Stimulated activated CD4-positive, alpha-beta T cell treated with anti-CD3 and anti-CD28 coated beads, TNF-alpha, amount 100 ng/mL, for 1 hour (primary cell): ENCODE measurements at regions not wholly inside any gene's neighbourhood (a gene's known extent, or its start where the extent isn't known, plus 50 kb on each side); places are given as distances from the start of the nearest gene placed in this dataset.
"Not testable (repeated sequence)": the region's sequence is repeated elsewhere in the genome, so short reads cannot be mapped to it uniquely, and the experiment has no call there.

Source experiments
- DNase-seq, 3 donors: peaks; one replicate each; pipeline ENCODE4 v3.0.0-alpha.2; 2020; ENCODE audit warnings: low read depth in 3 of 3, low spot score in 1 of 3

DNA sequence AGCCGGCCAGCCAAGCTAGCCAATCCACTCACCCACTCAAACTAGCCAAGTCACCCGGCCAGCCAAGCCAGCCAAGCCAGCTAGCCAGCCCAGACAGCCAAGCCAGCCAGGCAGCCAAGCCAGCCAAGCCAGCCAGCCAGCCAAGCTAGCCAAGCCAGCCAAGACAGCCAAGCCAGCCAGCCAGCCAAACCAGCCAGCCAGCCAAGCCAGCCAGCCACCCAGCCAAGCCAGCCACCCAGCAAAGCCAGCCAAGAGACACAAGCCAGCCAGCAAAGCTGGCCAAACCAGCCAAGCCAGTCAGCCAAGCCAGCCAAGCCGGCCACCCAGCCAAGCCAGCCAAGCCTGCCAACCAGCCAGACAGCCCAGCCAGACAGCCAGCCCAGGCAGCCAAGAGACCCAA lies 322.2 kb upstream of the PLGLB2 start:
- not testable (repeated sequence) for DNase-seq

DNA sequence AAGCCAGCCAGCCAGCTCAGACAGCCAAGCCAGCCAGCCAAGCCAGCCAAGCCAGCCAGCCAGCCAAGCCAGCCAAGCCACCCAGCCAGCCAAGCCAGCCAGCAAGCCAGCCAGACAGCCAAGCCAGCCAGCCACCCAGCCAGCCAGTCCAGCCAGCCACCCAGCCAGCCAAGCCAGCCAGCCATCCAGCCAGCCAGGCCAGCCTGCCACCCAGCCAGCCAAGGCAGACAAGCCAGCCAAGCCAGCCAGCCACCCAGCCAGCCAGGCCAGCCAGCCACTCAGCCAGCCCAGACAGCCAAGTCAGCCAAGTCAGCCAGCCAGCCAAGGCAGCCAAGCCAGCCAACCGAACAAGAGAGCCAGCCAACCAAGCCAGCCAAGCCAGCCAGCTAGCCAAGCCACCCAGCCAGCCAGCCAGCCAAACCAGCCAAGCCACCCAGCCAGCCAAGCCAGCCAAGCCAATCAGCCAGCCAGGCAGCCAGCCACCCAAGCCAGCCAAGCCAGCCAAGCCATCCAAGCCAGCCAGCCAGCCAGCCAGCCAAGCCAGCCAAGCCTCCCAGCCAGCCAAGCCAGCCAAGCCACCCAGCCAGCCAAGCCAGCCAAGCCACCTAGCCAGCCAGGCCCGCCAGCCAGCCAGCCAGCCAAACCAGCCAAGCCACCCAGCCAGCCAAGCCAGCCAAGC lies 319.3 kb upstream of the PLGLB2 start:
- not testable (repeated sequence) for DNase-seq

DNA sequence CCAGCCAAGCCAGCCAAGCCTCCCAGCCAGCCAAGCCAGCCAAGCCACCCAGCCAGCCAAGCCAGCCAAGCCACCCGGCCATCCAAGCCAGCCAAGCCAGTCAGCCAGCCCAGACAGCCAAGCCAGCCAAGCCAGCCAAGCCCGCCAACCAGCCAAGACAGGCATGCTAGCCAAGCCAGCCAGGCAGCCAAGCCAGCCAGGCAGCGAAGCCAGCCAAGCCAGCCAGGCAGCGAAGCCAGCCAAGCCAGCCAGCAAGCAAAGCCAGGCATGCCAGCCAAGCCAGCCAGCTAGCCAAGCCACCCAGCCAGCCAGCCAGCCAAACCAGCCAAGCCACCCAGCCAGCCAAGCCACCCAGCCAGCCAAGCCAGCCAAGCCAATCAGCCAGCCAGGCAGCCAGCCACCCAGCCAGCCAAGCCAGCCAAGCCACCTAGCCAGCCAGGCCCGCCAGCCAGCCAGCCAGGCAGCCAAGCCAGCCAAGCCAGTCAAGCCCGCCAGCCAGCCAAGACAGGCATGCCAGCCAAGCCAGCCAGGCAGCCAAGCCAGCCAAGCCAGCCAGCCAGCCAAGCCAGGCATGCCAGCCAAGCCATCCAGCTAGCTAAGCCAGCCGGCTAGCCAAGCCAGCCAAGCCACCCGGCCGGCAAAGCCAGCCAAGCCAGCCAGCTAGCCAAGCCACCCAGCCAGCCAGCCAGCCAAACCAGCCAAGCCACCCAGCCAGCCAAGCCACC lies 318.5 kb upstream of the PLGLB2 start:
- DNase-seq, result not testable (repeated sequence)

DNA sequence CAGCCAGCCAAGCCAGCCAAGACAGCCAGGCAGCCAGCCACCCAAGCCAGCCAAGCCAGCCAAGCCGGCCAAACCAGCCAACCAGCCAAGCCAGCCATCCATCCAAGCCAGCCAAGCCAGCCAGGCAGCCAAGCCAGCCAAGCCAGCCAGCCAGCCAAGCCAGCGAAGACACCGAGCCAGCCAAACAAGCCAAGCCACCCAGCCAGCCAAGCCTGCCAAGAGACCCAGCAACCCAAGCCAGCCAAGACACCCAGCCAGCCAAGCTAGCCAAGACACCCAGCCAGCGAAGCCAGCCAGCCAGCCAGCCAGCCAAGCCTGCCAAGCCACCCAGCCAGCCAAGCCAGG lies 318.0 kb upstream of the PLGLB2 start:
- not testable (repeated sequence) for DNase-seq

DNA sequence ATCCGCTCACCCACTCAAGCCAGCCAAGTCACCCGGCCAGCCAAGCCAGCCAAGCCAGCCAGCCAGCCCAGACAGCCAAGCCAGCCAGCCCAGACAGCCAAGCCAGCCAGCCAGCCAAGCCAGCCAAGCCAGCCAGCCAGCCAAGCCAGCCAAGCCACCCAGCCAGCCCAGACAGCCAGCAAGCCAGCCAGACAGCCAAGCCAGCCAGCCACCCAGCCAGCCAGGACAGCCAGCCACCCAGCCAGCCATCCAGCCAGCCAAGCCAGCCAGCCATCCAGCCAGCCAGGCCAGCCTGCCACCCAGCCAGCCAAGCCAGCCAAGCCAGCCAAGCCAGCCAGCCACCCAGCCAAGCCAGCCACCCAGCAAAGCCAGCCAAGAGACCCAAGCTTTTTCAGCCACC lies 316.8 kb upstream of the PLGLB2 start:
- DNase-seq, result not testable (repeated sequence)

DNA sequence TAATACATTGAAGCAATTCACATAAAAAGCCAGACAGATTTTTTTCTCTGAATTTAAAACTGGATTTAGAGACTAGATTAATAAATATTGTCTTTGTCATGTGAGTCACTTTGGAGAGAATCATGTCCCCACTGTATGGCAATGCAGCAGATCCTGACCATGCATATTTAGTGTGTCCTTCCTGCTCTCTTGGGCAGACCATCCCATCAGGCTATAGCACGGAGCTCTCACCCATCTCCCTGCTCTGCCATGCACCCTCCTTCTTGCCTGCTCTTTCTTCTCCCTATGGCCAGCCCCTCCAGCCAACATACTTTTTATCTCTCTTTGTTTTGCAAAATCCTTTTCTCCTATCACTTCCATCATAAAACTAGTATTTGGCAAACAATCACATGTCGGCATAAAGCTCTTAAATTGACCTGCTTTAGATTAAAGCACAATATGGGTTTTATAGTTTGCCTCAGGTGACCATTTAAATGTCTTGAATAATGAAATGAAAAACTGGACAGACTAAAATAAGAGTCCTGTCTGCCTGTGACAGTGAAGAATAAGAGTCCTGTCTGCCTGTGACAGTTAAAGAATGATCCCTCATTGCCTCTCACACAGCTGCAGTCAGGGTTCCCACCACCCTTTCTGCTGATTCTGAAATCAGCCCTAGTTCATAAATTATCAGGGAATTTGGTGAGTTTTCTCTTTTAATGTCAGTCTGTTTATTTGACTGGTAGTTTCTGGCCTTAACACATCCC lies 315.0 kb upstream of the PLGLB2 start:
- not testable (repeated sequence) for DNase-seq

DNA sequence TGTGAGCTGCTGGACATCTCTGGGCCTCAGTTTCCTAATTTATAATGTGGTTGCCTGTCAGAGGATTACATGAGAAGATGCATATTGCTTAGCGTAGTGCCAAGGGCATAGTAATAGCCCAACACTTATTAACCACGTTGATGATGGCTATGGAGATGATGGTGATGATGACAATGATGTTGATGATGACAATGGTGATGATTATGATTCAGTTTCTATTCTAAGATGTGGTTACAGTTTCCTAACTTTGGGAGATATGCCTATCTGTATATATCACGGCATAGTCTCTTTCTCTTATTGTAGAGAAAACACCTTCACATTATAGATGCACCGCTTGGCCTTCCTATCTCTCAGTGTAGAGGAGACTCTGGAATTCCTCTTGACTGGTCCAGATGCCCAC lies 311.9 kb upstream of the PLGLB2 start:
- DNase-seq, result not testable (repeated sequence)

DNA sequence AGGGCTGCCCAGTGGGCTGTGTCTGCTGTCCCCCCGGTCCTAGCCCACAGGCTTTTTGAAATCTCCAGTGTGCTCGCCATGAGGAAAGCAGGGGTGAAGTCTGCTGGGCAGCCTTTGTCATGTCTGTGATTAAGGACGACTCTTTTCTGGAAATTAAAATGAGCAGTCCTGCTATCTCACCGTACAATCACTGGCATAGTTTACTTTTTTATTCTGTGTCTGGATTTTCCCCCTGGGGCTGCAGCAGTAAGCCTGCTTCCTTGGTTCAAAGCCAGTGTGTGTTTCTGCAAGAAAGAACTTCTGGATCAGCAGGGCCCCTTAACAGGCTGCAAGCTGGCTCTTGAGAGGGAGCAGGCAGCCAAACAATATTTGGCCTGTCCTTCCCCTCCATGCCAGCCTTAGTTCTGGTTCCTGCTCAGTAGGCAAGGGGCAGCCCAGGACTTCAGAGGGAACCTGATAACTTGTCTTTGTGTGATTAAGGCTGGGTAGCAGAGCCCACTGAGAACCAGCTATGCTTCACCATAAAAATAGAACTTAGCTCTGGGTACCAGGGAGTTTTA lies 310.1 kb upstream of the PLGLB2 start:
- DNase-seq, result not testable (repeated sequence)

DNA sequence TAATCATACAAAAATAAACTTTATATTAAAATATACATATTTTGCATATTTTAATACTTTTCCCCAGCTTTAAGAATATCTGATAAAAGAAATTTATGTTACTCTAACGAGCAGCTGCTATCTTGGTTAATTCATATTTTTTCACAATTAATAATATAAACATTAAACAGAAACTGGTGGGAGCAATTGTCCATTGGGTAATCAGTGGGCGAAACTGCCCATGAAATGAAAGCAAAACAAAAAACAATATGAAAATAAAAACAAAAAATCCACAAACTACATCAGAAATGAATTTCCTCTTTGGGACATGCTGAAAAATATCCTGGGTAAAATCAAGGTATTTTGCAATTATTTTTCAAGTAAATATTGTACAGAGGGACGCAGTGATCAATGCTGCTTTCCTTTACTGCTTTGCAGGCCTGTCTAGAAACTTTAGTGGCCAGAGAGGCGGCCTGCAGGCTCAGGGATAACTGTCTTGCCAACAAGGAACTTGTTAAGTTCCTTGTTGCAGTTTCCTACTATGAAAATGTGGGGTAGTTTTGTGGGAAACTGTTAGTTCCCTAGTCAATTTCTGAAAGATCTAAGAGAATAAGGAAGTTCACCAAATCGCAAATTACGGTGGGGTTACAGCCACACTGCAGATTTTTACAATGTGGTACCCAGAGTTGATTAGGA lies 309.0 kb upstream of the PLGLB2 start:
- not testable (repeated sequence) for DNase-seq

DNA sequence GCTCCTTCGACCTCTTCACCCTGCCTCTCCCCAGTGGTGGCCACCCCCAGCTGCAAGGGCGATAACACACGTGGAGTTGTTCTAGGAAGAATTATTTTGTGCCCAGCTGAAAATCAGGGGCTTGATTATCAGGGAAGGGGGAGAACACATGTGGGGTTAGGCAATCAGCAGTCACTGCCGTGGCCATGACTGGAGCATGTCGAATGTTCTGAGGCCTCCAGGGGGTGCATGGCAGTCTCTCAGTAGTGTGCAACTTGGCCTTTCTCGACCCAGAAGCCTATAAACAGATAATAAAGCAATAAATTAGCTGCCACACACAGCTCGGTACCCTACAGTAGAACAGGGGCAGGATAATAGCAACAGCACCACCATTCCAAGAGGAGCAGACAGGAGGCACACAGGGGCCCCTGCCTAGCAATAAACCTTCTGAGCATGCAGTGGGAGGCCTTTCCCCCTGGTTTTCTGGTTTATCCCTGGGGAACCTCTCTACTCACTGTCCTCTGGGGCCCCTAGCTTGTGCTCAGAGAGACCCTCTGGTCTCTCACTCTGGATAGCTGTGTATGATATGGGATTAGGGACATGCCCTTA lies 308.2 kb upstream of the PLGLB2 start:
- not testable (repeated sequence) for DNase-seq

DNA sequence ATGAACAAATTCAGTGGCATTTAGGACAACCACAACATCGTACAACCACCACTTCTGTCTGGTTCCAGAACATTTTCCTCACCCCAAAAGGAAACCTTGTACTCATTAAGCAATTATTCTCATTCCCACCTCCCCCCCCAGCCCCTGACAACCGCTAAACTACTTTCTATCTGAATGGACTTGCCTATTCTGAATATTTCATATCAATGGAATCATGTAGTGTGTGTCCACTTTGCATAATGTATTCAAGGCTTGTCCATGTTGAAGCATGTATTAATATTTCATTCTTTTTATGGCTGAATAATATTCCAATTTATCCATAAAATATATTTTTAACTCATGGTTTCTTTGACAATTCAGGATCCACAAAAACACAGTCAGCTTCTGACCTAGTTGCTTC lies 307.2 kb upstream of the PLGLB2 start:
- not testable (repeated sequence) for DNase-seq

DNA sequence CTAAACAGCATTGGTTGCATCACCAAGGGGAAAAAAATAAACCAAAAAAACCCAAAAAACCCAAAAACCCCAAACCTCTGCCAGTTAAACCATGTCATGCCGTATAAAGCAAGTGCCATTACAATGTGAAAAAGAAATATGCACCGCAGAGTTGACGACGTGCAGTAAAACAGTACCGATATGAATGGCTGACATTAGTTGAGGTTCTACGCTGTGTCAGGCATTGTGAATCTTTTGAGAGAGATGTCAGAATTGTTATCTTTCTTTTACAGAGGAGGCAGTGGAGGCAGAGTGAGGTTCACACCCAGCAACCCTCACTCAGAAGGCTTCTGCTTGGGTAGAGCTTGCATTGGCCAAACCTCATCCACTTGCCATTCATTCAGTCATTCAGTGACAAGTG lies 306.5 kb upstream of the PLGLB2 start:
- not testable (repeated sequence) for DNase-seq

DNA sequence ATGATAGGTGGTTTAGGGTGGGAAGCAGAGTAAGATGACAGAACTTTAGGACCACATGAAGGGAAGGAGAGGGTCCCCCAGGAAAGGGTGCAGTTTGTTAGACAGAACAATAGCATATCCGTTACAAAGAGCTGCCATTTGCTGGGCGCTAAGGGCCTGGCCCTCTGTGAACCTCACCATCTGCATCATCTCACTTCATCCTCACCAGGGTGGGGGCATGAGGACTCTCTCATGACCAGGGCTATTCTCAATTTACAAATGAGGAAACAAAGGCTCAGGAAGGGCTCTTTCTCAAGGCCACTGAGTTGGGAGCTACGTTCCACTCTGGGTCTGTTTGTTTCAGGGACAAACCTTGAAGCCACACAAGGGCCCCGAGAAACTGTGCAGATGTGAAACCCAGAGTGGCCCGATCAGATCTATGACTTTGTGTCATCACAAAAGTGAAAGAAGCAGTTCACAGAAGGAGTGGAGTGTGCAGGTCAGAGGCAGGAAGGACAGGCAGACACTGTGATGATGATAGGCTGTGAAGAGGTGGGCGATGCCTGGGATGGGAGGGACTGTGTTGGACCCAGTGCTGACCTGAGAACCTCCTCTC lies 304.8 kb upstream of the PLGLB2 start:
- DNase-seq, result not testable (repeated sequence)

DNA sequence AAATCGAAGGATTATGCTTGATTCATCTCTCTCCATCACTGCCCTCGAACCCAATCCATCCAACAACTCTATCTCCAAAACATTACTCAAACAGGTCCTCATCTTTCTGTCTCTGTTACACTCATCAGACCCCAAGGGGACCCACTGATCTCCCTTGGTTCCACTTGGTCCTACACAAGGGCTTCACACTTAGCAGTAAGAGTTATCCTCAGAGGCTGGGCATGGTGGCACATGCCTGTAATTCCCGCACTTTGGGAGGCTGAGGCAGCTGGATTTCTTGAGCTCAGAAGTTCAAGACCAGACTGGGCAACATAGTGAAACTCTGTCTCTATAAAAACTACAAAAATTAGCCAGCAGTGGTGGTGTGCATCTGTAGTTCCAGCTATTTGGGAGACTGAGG lies 302.9 kb upstream of the PLGLB2 start:
- not testable (repeated sequence) for DNase-seq

DNA sequence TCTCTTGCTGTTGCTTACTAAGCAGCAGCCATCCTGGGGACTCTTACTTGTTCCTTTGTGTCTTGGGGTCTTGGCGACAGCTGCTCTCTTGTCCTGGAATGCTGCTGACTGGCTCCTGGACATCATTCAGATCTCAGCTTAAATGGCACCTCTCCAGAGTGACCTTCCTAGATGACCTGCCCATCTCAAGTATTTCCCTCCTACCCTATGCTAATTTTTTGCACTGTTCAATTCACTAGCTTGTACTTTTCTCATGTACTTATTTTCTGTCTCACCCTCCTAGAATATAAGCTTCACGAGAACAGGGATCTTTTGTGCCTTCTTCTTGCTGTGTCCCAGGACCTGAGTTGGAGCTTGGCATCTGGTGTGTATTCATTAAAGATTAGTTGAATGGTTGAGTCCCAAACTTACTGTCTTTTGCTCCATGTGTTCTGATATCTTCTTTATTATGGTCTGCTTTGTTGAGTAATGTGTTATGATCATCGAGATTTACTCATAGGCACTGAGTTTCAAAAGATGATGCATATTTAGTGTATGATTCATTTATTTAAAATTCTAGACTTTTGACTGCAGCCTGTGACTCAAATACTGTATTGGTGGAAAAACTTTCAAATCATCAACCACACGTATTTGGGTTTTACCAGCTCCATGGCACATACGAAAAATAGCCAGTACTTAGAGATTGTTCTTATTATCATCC lies 302.1 kb upstream of the PLGLB2 start:
- not testable (repeated sequence) for DNase-seq

DNA sequence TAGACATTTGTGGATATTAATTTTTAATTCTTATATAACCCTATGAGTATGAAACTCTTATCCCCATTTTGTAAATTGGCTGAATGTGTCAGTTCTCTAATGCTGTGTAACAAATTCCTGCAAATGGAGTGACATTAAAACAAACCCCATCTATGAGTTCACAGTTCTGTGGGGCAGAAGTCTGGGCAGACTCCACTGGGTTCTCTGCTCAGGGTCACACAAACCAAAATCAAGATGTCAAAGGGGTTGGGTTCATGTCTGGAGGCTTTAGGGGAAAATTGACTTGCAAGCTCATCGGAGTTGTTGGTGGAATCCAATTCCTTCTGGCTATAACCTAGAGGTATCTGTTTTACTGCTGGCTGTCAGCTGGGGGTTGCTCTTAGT lies 301.6 kb upstream of the PLGLB2 start:
- DNase-seq, result not testable (repeated sequence)

DNA sequence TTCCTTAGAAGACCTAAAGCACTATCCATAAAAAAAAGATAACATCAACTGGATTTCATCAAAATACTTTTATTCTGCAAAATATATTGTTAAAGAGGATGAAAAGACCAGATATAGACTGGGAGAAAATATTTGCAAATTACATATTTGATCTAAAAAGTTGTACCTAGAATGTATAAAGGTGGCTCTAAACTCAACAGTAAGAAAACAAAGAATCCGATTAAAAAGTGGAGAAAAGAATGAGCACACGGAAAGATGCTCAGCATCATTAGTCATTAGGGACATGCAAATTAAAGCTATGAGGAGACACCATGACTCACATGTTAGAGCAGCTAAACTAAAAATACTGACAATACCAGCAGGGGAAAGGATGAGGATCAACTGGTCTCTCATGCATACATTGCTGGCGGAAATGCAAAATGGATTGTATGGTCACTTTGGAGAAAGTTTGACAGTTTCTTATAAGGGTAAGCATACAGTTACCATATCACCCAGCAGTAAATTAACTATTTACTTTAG lies 298.4 kb upstream of the PLGLB2 start:
- not testable (repeated sequence) for DNase-seq

DNA sequence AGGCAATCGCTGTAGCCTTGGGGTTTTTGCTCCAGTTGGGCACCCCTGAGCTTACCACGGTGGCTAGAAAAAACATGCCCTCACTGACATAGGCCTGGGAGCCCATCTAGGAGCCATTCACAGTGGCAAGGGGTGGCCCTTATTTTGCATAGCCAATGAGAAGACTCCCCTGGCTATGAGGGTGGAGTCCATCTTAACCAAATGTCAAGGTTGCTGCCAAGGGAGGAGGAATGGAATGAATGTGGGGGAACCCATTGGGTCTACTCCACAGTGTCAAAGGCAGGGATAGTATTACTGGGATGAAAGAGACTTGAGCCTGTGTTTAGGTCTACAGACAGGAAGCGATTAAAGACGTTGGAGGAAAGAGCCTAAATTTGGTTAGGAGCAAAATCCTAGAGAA lies 295.7 kb upstream of the PLGLB2 start:
- not testable (repeated sequence) for DNase-seq

DNA sequence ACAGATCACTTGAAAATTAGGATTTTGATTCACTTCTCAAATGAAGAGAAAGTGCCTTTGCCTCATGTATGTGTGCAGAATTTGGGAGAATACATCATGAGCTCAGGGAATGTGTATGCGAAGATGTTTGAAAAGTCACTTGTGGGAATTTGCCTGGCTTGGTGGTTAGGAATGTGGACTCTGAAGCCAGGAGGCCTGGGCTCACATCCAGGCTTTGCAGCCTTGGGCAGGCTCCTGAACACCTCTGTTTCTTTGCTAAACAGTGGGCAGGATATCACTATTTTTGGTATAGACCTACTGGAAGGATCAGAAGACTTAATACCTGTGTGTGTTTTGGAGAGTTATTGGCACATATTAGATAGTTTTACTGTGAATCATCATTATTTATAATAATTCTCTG lies 295.0 kb upstream of the PLGLB2 start:
- DNase-seq, result not testable (repeated sequence)

DNA sequence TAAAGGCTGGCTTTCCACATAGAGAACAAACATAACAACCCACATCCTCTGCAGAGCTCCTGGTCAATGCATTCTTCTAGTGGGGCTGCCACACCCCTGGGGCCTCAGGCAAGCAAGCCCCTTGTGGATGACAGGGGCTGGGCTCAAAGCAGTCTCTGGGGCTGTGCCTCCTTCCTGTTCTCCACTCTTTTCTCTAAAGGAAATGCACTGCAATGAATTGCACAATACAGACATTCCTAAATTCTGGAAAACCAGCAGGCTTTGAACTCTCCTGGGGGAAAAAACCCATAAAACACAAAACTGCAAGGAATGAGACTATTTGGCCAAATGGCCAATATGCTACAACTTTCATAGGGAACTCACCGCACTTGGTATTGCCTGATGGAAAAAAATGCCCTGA lies 293.9 kb upstream of the PLGLB2 start:
- not testable (repeated sequence) for DNase-seq
